ENCODE measurements at regions not wholly inside any gene's neighbourhood (a gene's known extent, or its start where the extent isn't known, plus 50 kb on each side); places are given as distances from the start of the nearest gene placed in this dataset.
"Not testable (repeated sequence)": the region's sequence is repeated elsewhere in the genome, so short reads cannot be mapped to it uniquely, and the experiment has no call there.

GRCh38 chr5:106113922-106114321 is 1556.8 kb downstream of the EFNA5 start:
- DNase-seq (ENCODE audit: low spot score), result no peak

DNA sequence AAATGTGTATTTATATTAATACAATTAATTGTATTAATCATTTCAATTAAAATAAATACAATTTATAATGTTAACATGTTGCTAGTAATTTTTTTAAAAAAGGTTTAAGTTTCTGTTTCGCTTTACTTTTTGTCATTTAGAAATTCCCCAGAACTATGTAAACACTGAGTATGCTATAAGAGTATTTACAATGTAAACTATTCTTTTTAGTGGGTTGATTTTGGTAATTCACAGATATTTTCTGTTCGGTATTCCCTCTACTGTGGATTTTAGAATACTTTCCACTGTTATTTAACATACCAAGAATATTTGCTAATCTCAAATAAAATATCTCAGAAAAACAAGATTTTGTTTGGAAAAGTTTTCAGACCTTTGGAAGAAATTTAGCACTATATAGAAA is 1564.4 kb downstream of the EFNA5 start:
- no peak for DNase-seq (ENCODE audit: low spot score)

GRCh38 chr5:106097340-106097739 is 1573.4 kb downstream of the EFNA5 start:
- DNase-seq (ENCODE audit: low spot score), result no peak

DNA sequence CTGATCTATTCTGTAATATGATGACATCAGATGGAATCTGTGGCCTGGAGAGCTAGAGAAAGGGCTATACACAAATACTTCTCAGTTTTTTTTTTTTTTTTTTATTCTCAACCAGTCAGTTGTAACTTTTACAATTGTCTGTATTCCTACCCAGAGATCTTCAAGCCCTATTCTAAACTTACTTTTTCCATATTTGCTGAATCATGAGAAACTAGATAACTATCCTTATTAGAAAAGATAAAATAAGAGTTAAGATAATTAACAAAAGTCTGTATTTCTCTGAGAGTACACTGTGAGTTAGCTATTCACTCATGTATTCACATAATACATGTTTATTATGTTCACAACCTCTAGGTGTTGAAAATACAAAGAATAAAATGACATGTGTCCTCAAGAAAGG is 1575.9 kb downstream of the EFNA5 start:
- no peak for DNase-seq (ENCODE audit: low spot score)

GRCh38 chr5:106094204-106094607 is 1576.5 kb downstream of the EFNA5 start:
- no peak for DNase-seq (ENCODE audit: low spot score)

- no peak for DNase-seq (ENCODE audit: low spot score)
Observed at GRCh38 chr5:106093134-106093533, 1577.6 kb downstream of the EFNA5 start.

- DNase-seq (ENCODE audit: low spot score), result no peak
Observed at GRCh38 chr5:106092455-106092854, 1578.3 kb downstream of the EFNA5 start.

DNA sequence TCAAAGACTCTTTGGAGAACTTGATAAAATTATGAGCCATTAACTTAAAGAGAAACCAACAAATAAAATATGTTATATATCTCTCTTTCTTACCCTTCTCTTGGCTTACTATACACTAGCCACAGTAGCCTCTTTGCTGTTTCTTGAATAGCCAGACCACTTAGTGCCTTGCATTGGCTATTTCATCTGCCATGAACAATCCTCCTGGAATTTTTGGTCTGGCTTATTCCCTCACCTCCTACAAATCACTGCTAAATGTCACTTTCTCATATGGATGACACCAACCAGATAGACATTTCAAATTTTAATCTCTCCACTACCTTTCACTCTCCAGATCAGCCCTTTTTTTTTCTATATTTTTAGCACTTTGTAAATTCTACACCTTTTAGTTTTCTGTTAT is 1581.7 kb downstream of the EFNA5 start:
- no peak for DNase-seq (ENCODE audit: low spot score)

- DNase-seq (ENCODE audit: low spot score), result no peak
Observed at GRCh38 chr5:106088462-106088861, 1582.3 kb downstream of the EFNA5 start.

GRCh38 chr5:106086352-106086751 is 1584.4 kb downstream of the EFNA5 start:
- DNase-seq (ENCODE audit: low spot score), result no peak

- no peak for DNase-seq (ENCODE audit: low spot score)
Observed at GRCh38 chr5:106085556-106085955, 1585.2 kb downstream of the EFNA5 start.

DNA sequence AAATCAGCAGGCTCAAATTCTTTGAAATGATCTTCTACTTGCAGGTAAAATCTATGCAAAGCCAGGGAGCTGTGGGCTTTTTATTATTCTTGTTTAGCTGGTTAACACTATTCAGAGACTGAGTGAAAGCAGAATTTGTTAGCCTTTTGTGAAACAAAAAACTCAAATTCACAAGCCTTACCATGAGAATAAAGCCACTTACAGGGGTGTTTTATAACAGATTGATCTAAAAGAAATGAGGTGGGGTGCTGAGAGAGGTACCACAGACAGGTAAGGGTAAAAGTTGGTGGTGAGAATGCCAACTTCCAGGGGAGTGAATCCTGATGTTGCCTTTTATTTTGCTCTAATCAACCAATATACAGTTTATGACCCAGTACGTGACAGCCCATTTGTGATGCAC is 1585.6 kb downstream of the EFNA5 start:
- no peak for DNase-seq (ENCODE audit: low spot score)

- DNase-seq (ENCODE audit: low spot score), result no peak
Observed at GRCh38 chr5:106080535-106080934, 1590.2 kb downstream of the EFNA5 start.

DNA sequence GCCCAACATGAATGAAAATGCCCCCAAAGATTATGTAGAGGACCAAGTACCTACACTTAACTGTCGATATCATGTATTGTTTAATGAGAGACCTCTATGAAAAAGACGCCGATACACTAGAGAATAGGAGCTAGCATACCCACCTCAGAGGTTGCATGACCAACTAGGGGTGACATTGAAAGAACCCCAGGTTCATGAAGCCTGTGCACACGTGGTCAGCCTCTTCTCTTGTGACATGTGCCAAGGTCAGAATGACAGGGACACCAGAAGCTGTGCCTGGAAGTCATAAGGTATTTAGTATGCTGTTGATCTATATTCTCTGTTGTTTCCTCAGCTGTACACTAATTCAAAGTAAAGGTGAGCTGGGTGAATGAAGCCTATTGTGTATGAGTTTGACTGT is 1594.1 kb downstream of the EFNA5 start:
- DNase-seq (ENCODE audit: low spot score), result no peak

DNA sequence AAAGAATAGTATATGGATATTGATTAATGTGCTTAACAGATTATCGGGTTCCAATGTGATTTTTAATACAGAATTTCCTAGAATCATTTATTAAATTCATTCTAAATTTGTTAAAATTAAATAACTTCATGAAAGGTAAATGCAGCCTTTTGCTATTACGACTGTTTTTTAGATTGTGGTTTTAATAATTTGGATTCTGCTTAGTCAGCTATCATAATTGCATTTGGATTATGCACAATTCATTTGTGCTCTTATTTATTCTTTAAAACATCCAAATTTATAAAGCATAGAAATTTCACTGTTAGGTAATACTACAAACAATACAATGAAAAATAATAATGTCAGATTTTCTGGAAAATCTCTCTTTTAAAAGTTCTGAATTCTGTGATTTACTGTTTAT is 1598.5 kb downstream of the EFNA5 start:
- no peak for DNase-seq (ENCODE audit: low spot score)

DNA sequence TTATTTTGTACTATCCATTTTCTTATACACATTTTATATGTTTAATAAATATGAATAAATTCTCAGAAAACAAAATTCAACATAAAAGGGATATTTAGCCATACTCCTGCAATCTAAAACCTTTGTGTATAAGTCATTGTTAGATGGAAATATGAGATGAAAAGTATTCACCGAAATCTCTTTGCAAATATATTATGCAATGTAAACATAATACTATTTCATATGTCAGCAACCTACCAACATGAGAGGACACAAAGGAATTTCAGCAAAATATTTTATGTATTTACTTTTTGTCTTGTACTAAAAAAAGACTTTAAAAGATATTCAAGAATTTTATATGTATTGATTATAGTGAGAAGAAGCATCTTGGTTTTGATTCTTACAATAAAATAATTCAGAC is 1623.4 kb downstream of the EFNA5 start:
- no peak for DNase-seq (ENCODE audit: low spot score)

DNA sequence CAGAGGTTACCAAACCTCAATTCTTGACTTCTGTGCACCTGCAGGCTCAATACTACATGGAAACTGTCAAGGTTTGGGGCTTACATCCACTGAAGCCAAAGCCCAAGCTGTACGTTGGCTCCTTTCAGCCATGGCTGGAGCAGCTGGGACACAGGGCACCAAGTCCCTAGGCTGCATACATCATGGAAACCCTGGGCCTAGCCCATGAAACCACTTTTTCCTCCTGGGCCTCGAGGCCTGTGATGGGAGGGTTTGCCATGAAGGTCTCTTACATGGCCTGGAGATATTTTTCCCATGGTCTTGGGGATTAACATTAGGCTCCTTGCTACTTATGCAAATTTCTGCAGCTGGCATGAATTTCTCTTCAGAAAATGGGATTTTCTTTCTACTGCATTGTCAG is 1638.7 kb downstream of the EFNA5 start:
- DNase-seq (ENCODE audit: low spot score), result not testable (repeated sequence)

- no peak for DNase-seq (ENCODE audit: low spot score)
Observed at GRCh38 chr5:106028314-106028713, 1642.4 kb downstream of the EFNA5 start.

GRCh38 chr5:106020894-106021293 is 1649.8 kb downstream of the EFNA5 start:
- DNase-seq (ENCODE audit: low spot score), result no peak

- no peak for DNase-seq (ENCODE audit: low spot score)
Observed at GRCh38 chr5:106019261-106019660, 1651.5 kb downstream of the EFNA5 start.

- DNase-seq (ENCODE audit: low spot score), result no peak
Observed at GRCh38 chr5:106017243-106017857, 1653.4 kb downstream of the EFNA5 start.

DNA sequence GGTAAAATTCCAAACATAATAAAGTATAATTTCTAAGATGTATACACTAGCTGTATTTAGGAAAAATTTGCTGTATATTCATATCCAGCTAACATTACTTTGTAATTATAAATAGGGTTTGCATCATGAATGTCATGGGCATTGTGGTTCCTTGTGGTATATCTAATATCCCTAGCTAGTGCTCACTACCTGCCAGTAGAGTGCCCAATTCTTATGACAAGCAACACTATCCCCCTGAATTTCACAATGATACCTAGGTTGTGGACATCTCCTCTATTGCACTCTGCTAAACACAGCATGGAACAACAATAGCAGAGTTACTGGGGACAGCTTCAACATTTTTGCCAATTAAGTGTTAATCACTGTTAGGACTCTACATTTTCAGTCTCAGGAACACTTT is 1656.5 kb downstream of the EFNA5 start:
- no peak for DNase-seq (ENCODE audit: low spot score)

GRCh38 chr5:106006242-106006641 is 1664.5 kb downstream of the EFNA5 start:
- DNase-seq (ENCODE audit: low spot score), result no peak

- DNase-seq (ENCODE audit: low spot score), result not testable (repeated sequence)
Observed at GRCh38 chr5:105998991-105999390, 1671.7 kb downstream of the EFNA5 start.

DNA sequence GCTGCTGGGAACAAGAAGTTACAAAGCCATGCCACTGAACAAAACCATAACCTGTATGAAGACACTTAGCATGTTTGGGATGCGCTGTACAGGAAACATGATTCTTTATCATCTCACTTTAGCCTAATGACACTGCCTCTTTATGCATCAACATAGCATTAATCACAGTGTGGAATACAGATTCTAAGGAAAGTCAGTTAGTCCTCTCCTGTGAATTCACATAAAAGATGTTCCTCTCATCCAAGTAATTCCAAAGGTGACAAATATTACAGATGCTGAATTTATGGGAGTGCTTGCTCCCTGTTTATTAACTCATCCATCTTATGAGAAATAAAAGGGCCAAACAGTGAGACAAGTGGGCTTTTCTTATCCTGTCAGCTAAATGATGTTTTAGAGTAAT is 1677.7 kb downstream of the EFNA5 start:
- no peak for DNase-seq (ENCODE audit: low spot score)

Measured in pons (tissue), 1 donor.